ENCODE measurements at regions not wholly inside any gene's neighbourhood (a gene's known extent, or its start where the extent isn't known, plus 50 kb on each side); places are given as distances from the start of the nearest gene placed in this dataset.
"Not testable (repeated sequence)": the region's sequence is repeated elsewhere in the genome, so short reads cannot be mapped to it uniquely, and the experiment has no call there.

DNA sequence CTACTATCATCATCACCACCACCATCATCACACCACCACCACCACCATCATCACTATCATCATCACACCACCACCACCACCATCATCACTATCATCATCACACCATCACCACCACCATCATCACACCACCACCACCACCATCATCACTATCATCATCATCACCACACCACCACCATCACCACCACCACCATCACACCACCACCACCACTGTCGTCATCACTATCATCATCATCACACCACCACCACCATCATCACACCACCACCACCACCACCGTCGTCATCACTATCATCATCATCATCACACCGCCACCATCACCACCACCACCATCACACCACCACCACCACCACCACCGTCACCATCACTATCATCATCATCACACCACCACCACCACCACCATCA is 100.1 kb downstream of the BUB3 start:
- not testable (repeated sequence) for TF ChIP-seq ZKSCAN8 (CRISPR knock-in tag; IDR thresholded peaks at IDR 0.05); ZNF274 (IDR thresholded peaks at IDR 0.05; ENCODE audit: borderline replicate concordance, low read depth, low read length); EGR1 (conservative IDR thresholded peaks at IDR 0.05); RAD21 (CRISPR knock-in tag; conservative IDR thresholded peaks at IDR 0.05 in 1 of 2, IDR thresholded peaks at IDR 0.05 in 1 of 2); E2F3 (CRISPR knock-in tag; IDR thresholded peaks at IDR 0.05); FOXJ3 (CRISPR knock-in tag; IDR thresholded peaks at IDR 0.05)
- TF ChIP-seq, protein P1, sequence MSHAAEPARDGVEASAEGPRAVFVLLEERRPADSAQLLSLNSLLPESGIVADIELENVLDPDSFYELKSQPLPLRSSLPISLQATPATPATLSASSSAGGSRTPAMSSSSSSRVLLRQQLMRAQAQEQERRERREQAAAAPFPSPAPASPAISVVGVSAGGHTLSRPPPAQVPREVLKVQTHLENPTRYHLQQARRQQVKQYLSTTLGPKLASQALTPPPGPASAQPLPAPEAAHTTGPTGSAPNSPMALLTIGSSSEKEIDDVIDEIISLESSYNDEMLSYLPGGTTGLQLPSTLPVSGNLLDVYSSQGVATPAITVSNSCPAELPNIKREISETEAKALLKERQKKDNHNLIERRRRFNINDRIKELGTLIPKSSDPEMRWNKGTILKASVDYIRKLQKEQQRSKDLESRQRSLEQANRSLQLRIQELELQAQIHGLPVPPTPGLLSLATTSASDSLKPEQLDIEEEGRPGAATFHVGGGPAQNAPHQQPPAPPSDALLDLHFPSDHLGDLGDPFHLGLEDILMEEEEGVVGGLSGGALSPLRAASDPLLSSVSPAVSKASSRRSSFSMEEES (CRISPR knock-in tag; IDR thresholded peaks at IDR 0.05): not testable (repeated sequence)
- TF ChIP-seq, protein P2, sequence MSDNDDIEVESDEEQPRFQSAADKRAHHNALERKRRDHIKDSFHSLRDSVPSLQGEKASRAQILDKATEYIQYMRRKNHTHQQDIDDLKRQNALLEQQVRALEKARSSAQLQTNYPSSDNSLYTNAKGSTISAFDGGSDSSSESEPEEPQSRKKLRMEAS (CRISPR knock-in tag; IDR thresholded peaks at IDR 0.05): not testable (repeated sequence)
- TF ChIP-seq, protein P3, sequence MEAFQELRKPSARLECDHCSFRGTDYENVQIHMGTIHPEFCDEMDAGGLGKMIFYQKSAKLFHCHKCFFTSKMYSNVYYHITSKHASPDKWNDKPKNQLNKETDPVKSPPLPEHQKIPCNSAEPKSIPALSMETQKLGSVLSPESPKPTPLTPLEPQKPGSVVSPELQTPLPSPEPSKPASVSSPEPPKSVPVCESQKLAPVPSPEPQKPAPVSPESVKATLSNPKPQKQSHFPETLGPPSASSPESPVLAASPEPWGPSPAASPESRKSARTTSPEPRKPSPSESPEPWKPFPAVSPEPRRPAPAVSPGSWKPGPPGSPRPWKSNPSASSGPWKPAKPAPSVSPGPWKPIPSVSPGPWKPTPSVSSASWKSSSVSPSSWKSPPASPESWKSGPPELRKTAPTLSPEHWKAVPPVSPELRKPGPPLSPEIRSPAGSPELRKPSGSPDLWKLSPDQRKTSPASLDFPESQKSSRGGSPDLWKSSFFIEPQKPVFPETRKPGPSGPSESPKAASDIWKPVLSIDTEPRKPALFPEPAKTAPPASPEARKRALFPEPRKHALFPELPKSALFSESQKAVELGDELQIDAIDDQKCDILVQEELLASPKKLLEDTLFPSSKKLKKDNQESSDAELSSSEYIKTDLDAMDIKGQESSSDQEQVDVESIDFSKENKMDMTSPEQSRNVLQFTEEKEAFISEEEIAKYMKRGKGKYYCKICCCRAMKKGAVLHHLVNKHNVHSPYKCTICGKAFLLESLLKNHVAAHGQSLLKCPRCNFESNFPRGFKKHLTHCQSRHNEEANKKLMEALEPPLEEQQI (IDR thresholded peaks at IDR 0.05): not testable (repeated sequence)
- TF ChIP-seq, protein P4, sequence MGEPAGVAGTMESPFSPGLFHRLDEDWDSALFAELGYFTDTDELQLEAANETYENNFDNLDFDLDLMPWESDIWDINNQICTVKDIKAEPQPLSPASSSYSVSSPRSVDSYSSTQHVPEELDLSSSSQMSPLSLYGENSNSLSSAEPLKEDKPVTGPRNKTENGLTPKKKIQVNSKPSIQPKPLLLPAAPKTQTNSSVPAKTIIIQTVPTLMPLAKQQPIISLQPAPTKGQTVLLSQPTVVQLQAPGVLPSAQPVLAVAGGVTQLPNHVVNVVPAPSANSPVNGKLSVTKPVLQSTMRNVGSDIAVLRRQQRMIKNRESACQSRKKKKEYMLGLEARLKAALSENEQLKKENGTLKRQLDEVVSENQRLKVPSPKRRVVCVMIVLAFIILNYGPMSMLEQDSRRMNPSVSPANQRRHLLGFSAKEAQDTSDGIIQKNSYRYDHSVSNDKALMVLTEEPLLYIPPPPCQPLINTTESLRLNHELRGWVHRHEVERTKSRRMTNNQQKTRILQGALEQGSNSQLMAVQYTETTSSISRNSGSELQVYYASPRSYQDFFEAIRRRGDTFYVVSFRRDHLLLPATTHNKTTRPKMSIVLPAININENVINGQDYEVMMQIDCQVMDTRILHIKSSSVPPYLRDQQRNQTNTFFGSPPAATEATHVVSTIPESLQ (CRISPR knock-in tag; IDR thresholded peaks at IDR 0.05): not testable (repeated sequence)
